Uterus (tissue), 3 donors: ENCODE measurements at regions not wholly inside any gene's neighbourhood (a gene's known extent, or its start where the extent isn't known, plus 50 kb on each side); places are given as distances from the start of the nearest gene placed in this dataset.

Experiments used
- DNase-seq, 2 donors: peaks; one replicate each; pipeline ENCODE4 v3.0.0-alpha.2; 2019 to 2020
- H3K27ac ChIP-seq, 2 donors: fragments of 200-600 bp; sonication (generic); 1 replicate in 1 of 2; 2 replicates in 1 of 2; pipeline ENCODE4 v1.5.1; 2016 to 2018
- H3K27me3 ChIP-seq, 2 donors: fragments of 200-600 bp; sonication (generic); one replicate each; pipeline ENCODE4 v1.5.1; 2018 to 2019; ENCODE audit warnings: control low read depth in 1 of 2
- H3K36me3 ChIP-seq, 2 donors: fragments of 200-600 bp; sonication (generic); one replicate each; pipeline ENCODE4 v1.5.1; 2019; ENCODE audit warnings: control low read depth in 1 of 2
- H3K4me1 ChIP-seq, 2 donors: fragments of 200-600 bp; sonication (generic); one replicate each; pipeline ENCODE4 v1.5.1; 2018 to 2019; ENCODE audit warnings: control low read depth in 1 of 2
- H3K4me3 ChIP-seq, 2 donors: fragments of 200-600 bp; sonication (generic); 1 replicate in 1 of 2; 2 replicates in 1 of 2; pipeline ENCODE4 v1.5.1; 2018 to 2019; ENCODE audit warnings: mild to moderate bottlenecking in 1 of 2
- H3K9me3 ChIP-seq, 2 donors: fragments of 200-600 bp; sonication (generic); one replicate each; pipeline ENCODE4 v1.5.1; 2019; ENCODE audit warnings: control low read depth in 1 of 2
- CTCF ChIP-seq, 4 experiments: fragments of 200-600 bp in 2 of 4; fragments of 450-650 bp in 2 of 4; sonication (generic) in 2 of 4; IDR thresholded peaks; one replicate each; pipeline ENCODE4 v1.5.1; 2016 to 2019; ENCODE audit warnings: antibody characterized with exemption in 4 of 4, mild to moderate bottlenecking in 2 of 4, moderate library complexity in 1 of 4
- POLR2A ChIP-seq, 2 donors: fragments of 450-650 bp; IDR thresholded peaks; one replicate each; pipeline ENCODE4 v1.6.1; 2016; ENCODE audit warnings: antibody characterized with exemption in 2 of 2, mild to moderate bottlenecking in 1 of 2, moderate library complexity in 1 of 2
- intact Hi-C: fragments of 100-400 bp; cut with DNase I; formaldehyde crosslinking; loops from one replicate; pipeline ENCODE4 v1.15.1; 2023; ENCODE audit warnings: low total_unique reads
- donor health status: DM: yes; HTN: yes; CAD: no.

- no peak overlapping the region for H3K4me3 ChIP-seq
- H3K27ac ChIP-seq = no peak overlapping the region
- no peaks in the 10 kb centered on the region for H3K27me3 ChIP-seq
- no peaks in the 10 kb centered on the region for H3K4me1 ChIP-seq
- intact Hi-C loops = no loop called here
- TF ChIP-seq CTCF (IDR thresholded peaks at IDR 0.05) (no peak), POLR2A (IDR thresholded peaks at IDR 0.05) (no peak)
- H3K36me3 ChIP-seq = no peaks in the 10 kb centered on the region
- no peaks in the 10 kb centered on the region for H3K9me3 ChIP-seq
- no peak for DNase-seq
Measured at GRCh38 chr17:6213859-6214258, 143.7 kb downstream of the WSCD1 start.

- DNase-seq = no peak
- H3K9me3 ChIP-seq = no peaks in the 10 kb centered on the region
- TF ChIP-seq CTCF (IDR thresholded peaks at IDR 0.05) (no peak), POLR2A (IDR thresholded peaks at IDR 0.05) (no peak)
- H3K4me3 ChIP-seq = no peak overlapping the region
- H3K27me3 ChIP-seq = no peaks in the 10 kb centered on the region
- no peaks in the 10 kb centered on the region for H3K36me3 ChIP-seq
- no peak overlapping the region for H3K27ac ChIP-seq
- no peaks in the 10 kb centered on the region for H3K4me1 ChIP-seq
- intact Hi-C loops = no loop called here
Measured at GRCh38 chr17:6212766-6213165, 142.6 kb downstream of the WSCD1 start.

- Histone ChIP-seq H3K4me3 (no peak overlapping the region), H3K4me1 (no peaks in the 10 kb centered on the region), H3K9me3 (no peaks in the 10 kb centered on the region), H3K27ac (no peak overlapping the region), H3K27me3 (no peaks in the 10 kb centered on the region), H3K36me3 (no peaks in the 10 kb centered on the region)
- intact Hi-C loops = no loop called here
- no peak for DNase-seq
- TF ChIP-seq CTCF (IDR thresholded peaks at IDR 0.05) (no peak), POLR2A (IDR thresholded peaks at IDR 0.05) (no peak)
Measured at GRCh38 chr17:6209829-6210228, 139.7 kb downstream of the WSCD1 start.

- no peaks in the 10 kb centered on the region for H3K36me3 ChIP-seq
- DNase-seq = no peak
- no peaks in the 10 kb centered on the region for H3K9me3 ChIP-seq
- no peaks in the 10 kb centered on the region for H3K4me1 ChIP-seq
- TF ChIP-seq CTCF (IDR thresholded peaks at IDR 0.05) (no peak), POLR2A (IDR thresholded peaks at IDR 0.05) (no peak)
- no peaks in the 10 kb centered on the region for H3K27me3 ChIP-seq
- H3K4me3 ChIP-seq = no peak overlapping the region
- no peak overlapping the region for H3K27ac ChIP-seq
- intact Hi-C loops = no loop called here
Measured at GRCh38 chr17:6208608-6209180, 138.5 kb downstream of the WSCD1 start.

GRCh38 chr17:6205525-6205924, 135.3 kb downstream of the WSCD1 start:
- no peaks in the 10 kb centered on the region for H3K27me3 ChIP-seq
- no peak overlapping the region for H3K4me3 ChIP-seq
- DNase-seq = no peak
- H3K36me3 ChIP-seq = no peaks in the 10 kb centered on the region
- H3K9me3 ChIP-seq = no peaks in the 10 kb centered on the region
- H3K27ac ChIP-seq = no peak overlapping the region
- intact Hi-C loops = no loop called here
- TF ChIP-seq CTCF (IDR thresholded peaks at IDR 0.05) (no peak), POLR2A (IDR thresholded peaks at IDR 0.05) (no peak)
- no peaks in the 10 kb centered on the region for H3K4me1 ChIP-seq
